ENCODE measurements at regions not wholly inside any gene's neighbourhood (a gene's known extent, or its start where the extent isn't known, plus 50 kb on each side); places are given as distances from the start of the nearest gene placed in this dataset.

- TF ChIP-seq EZH2 (IDR thresholded peaks at IDR 0.05; ENCODE audit: borderline replicate concordance, insufficient read depth, low read depth, low read length, poor library complexity, severe bottlenecking) = no peak
- TF ChIP-seq, protein P1, sequence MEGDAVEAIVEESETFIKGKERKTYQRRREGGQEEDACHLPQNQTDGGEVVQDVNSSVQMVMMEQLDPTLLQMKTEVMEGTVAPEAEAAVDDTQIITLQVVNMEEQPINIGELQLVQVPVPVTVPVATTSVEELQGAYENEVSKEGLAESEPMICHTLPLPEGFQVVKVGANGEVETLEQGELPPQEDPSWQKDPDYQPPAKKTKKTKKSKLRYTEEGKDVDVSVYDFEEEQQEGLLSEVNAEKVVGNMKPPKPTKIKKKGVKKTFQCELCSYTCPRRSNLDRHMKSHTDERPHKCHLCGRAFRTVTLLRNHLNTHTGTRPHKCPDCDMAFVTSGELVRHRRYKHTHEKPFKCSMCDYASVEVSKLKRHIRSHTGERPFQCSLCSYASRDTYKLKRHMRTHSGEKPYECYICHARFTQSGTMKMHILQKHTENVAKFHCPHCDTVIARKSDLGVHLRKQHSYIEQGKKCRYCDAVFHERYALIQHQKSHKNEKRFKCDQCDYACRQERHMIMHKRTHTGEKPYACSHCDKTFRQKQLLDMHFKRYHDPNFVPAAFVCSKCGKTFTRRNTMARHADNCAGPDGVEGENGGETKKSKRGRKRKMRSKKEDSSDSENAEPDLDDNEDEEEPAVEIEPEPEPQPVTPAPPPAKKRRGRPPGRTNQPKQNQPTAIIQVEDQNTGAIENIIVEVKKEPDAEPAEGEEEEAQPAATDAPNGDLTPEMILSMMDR (IDR thresholded peaks at IDR 0.05) = no peak
- no peak overlapping the region for H2AFZ ChIP-seq (ENCODE audit: insufficient read depth, low read depth, low read length, poor library complexity, severe bottlenecking)
- no peaks in the 10 kb centered on the region for H4K20me1 ChIP-seq (ENCODE audit: control insufficient read depth, insufficient read depth, low read length, poor library complexity, severe bottlenecking)
- no peaks in the 10 kb centered on the region for H3K79me2 ChIP-seq (ENCODE audit: control insufficient read depth, insufficient read depth, low read length)
- H3K27me3 ChIP-seq (replicated peaks in 1 of 4; ENCODE audit: control extremely low read depth in 1 of 4, control insufficient read depth in 3 of 4, insufficient read depth in 4 of 4, low read length in 3 of 4) = no peaks in the 10 kb centered on the region
- H3K4me1 ChIP-seq (ENCODE audit: control insufficient read depth in 2 of 2, insufficient read depth in 2 of 2, low read length in 2 of 2) = no peaks in the 10 kb centered on the region
- Mint-ChIP-seq H3K4me1 (no peaks in the 10 kb centered on the region), H3K4me3 (no peak overlapping the region), H3K27ac (no peak overlapping the region), H3K27me3 (no peaks in the 10 kb centered on the region), H3K9me3 (ENCODE audit: insufficient read depth) (no peaks in the 10 kb centered on the region)
- H3K4me2 ChIP-seq (replicated peaks; ENCODE audit: low read depth, low read length, poor library complexity, severe bottlenecking) = no peak overlapping the region
- intact Hi-C loops (cut with micrococcal nuclease) = no loop called here
- DNase-seq (no peak), ATAC-seq (ENCODE audit: low read depth) (no peak)
- no peak overlapping the region for H3K9ac ChIP-seq (ENCODE audit: low read length)
- no peak overlapping the region for H3K4me3 ChIP-seq (ENCODE audit: control extremely low read depth in 1 of 5, extremely low read depth in 1 of 5, insufficient read depth in 1 of 5, low read depth in 2 of 5, low read length in 4 of 5)
- 71% methylated on average over 1 of the region's 6 CpGs for WGBS (ENCODE audit: insufficient coverage)
- H3K36me3 ChIP-seq (replicated peaks in 1 of 2; ENCODE audit: control extremely low read depth in 1 of 2, control insufficient read depth in 1 of 2, extremely low read depth in 1 of 2, insufficient read depth in 2 of 2, low read length in 1 of 2) = no peaks in the 10 kb centered on the region
- ChIA-PET CTCF (no interaction called here), POLR2A (no interaction called here)
- no peaks in the 10 kb centered on the region for H3K9me3 ChIP-seq (ENCODE audit: control extremely low read depth in 1 of 3, control insufficient read depth in 2 of 3, insufficient read depth in 1 of 3, low read length in 2 of 3)
- H3K27ac ChIP-seq (ENCODE audit: low read length in 2 of 2) = no peak overlapping the region
Observed at GRCh38 chr2:156703642-156704041, 267.5 kb downstream of the GPD2 start.

DNA sequence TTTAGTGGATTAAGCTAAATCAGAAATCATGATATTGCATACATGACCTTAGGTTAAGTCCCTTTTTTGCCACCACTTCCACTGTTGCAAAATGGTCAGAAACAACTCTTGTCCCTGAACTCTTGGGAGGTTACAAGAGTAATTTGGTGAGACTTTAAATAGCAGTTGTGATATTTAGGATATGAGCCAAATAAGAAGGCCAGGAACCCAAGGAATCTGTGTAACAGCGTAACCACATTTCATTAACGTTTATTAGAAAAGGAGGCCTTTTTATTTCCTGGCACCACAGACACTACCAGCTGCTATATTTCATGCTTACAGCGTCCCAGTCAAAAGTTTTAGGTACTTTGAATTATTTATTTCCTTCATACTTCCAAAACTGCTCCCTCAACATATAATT, 268.0 kb downstream of the GPD2 start:
- no peaks in the 10 kb centered on the region for H3K4me1 ChIP-seq (ENCODE audit: control insufficient read depth in 2 of 2, insufficient read depth in 2 of 2, low read length in 2 of 2)
- no peaks in the 10 kb centered on the region for H3K4me1 Mint-ChIP-seq
- no peak overlapping the region for H3K27ac ChIP-seq (ENCODE audit: low read length in 2 of 2)
- H3K4me3 ChIP-seq (ENCODE audit: control extremely low read depth in 1 of 5, extremely low read depth in 1 of 5, insufficient read depth in 1 of 5, low read depth in 2 of 5, low read length in 4 of 5) = no peak overlapping the region
- H3K4me2 ChIP-seq (replicated peaks; ENCODE audit: low read depth, low read length, poor library complexity, severe bottlenecking) = no peak overlapping the region
- intact Hi-C loops (cut with micrococcal nuclease) = no loop called here
- WGBS (ENCODE audit: insufficient coverage) = no CpG with 5 or more reads among the region's 3 CpGs
- H2AFZ ChIP-seq (ENCODE audit: insufficient read depth, low read depth, low read length, poor library complexity, severe bottlenecking) = no peak overlapping the region
- no peaks in the 10 kb centered on the region for H3K27me3 Mint-ChIP-seq
- CTCF ChIA-PET = no interaction called here
- H4K20me1 ChIP-seq (ENCODE audit: control insufficient read depth, insufficient read depth, low read length, poor library complexity, severe bottlenecking) = no peaks in the 10 kb centered on the region
- no peak for ATAC-seq (ENCODE audit: low read depth)
- H3K79me2 ChIP-seq (ENCODE audit: control insufficient read depth, insufficient read depth, low read length) = no peaks in the 10 kb centered on the region
- no peak overlapping the region for H3K9ac ChIP-seq (ENCODE audit: low read length)
- no peaks in the 10 kb centered on the region for H3K27me3 ChIP-seq (replicated peaks in 1 of 4; ENCODE audit: control extremely low read depth in 1 of 4, control insufficient read depth in 3 of 4, insufficient read depth in 4 of 4, low read length in 3 of 4)
- DNase-seq = no peak
- H3K36me3 ChIP-seq (replicated peaks in 1 of 2; ENCODE audit: control extremely low read depth in 1 of 2, control insufficient read depth in 1 of 2, extremely low read depth in 1 of 2, insufficient read depth in 2 of 2, low read length in 1 of 2) = no peaks in the 10 kb centered on the region
- no peak overlapping the region for H3K4me3 Mint-ChIP-seq
- H3K9me3 Mint-ChIP-seq (ENCODE audit: insufficient read depth) = no peaks in the 10 kb centered on the region
- TF ChIP-seq, protein P1 (IDR thresholded peaks at IDR 0.05) = no peak
- TF ChIP-seq EZH2 (IDR thresholded peaks at IDR 0.05; ENCODE audit: borderline replicate concordance, insufficient read depth, low read depth, low read length, poor library complexity, severe bottlenecking) = no peak
- no peaks in the 10 kb centered on the region for H3K9me3 ChIP-seq (ENCODE audit: control extremely low read depth in 1 of 3, control insufficient read depth in 2 of 3, insufficient read depth in 1 of 3, low read length in 2 of 3)
- H3K27ac Mint-ChIP-seq = no peak overlapping the region
- POLR2A ChIA-PET = no interaction called here

Data from B cell (primary cell).